K562 (cell line): ENCODE measurements at regions not wholly inside any gene's neighbourhood (a gene's known extent, or its start where the extent isn't known, plus 50 kb on each side); places are given as distances from the start of the nearest gene placed in this dataset.

Experiments used
- ATAC-seq: fragments of 200-7000 bp; cut with Tn5 transposase; 3 replicates; pipeline ENCODE4 v1.9.1; 2020; ENCODE audit warnings: moderate library complexity
- BruUV-seq: library from RNA; stranded (reverse); fragments of 400-500 nt; replicated peaks from 2 replicates; lab custom pipeline; 2021; lab: Mats Ljungman, UMichigan
- CTCF ChIA-PET: fragments of 300-600 bp; formaldehyde crosslinking; extraction: SDS; loops from one replicate; lab custom pipeline; 2021; ENCODE audit warnings: low intra/inter-chr PET ratio; lab: Yijun Ruan, JAX
- POLR2A ChIA-PET: fragments of 300-600, 350-650 bp; sonication (Branson Sonifier 250); formaldehyde crosslinking; extraction: SDS; loops from one replicate; lab custom pipeline; 2021; ENCODE audit warnings: antibody characterized with exemption, inconsistent platforms; lab: Yijun Ruan, JAX
- DNase-seq, 4 experiments: peaks; one replicate each; pipeline versions ENCODE4 v3.0.0 to v3.0.0-alpha.2; 2011 to 2018; ENCODE audit warnings: low spot score in 3 of 4, mixed read lengths in 3 of 4; ENCODE audit errors: extremely low read depth in 1 of 4
- FAIRE-seq: peaks from 2 replicates; lab custom pipeline; 2011; peaks lifted over from hg19 to GRCh38; lab: Jason Lieb, UNC
- H2AFZ ChIP-seq: 2 replicates; pipeline ENCODE4 v1.6.0; 2011; ENCODE audit warnings: low read depth, low read length, control low read depth, inconsistent platforms
- H3K27ac ChIP-seq: fragments of 200-600 bp; 3 replicates; pipeline ENCODE4 v1.8.0; 2011; ENCODE audit warnings: low read depth, mild to moderate bottlenecking, control low read depth, inconsistent platforms, low read length, moderate library complexity, mixed read lengths; ENCODE audit errors: extremely low read depth
- H3K27me3 ChIP-seq, 2 experiments: fragments of 300-600 bp in 1 of 2; 2 replicates in 1 of 2; 3 replicates in 1 of 2; pipeline versions ENCODE4 v1.6.0 to v1.8.0; 2011; ENCODE audit warnings: inconsistent platforms in 2 of 2, low read length in 2 of 2, mild to moderate bottlenecking in 1 of 2, mixed read lengths in 1 of 2, moderate library complexity in 1 of 2; ENCODE audit not compliant: control insufficient read depth in 2 of 2, insufficient read depth in 2 of 2
- H3K36me3 ChIP-seq: fragments of 300-600 bp; 3 replicates; pipeline ENCODE4 v1.8.0; 2011; ENCODE audit warnings: mild to moderate bottlenecking, low read length, inconsistent platforms; ENCODE audit not compliant: control insufficient read depth, insufficient read depth
- H3K4me1 ChIP-seq, 2 experiments: fragments of 200-600 bp in 1 of 2; replicated peaks in 1 of 2; 2 replicates in 1 of 2; 3 replicates in 1 of 2; pipeline versions ENCODE4 v1.5.1 to v1.8.0; 2011; ENCODE audit warnings: inconsistent platforms in 2 of 2, low read length in 2 of 2, mild to moderate bottlenecking in 1 of 2, mixed read lengths in 1 of 2, moderate library complexity in 1 of 2; ENCODE audit not compliant: control insufficient read depth in 2 of 2, insufficient read depth in 2 of 2
- H3K4me2 ChIP-seq: 2 replicates; pipeline ENCODE4 v1.6.1; 2011; ENCODE audit warnings: low read length, control low read depth, inconsistent platforms, mixed read lengths; ENCODE audit not compliant: insufficient read depth
- H3K4me3 ChIP-seq: fragments of 200-600 bp; sonication (generic), shearing (Covaris generic); 2 replicates; pipeline ENCODE4 v1.5.1; 2016; ENCODE audit warnings: control low read depth, inconsistent platforms
- H3K79me2 ChIP-seq: fragments of 200-600 bp; 3 replicates; pipeline ENCODE4 v1.8.0; 2011; ENCODE audit warnings: low read length, inconsistent platforms; ENCODE audit not compliant: control insufficient read depth, insufficient read depth
- H3K9ac ChIP-seq, 2 experiments: 2 replicates each; pipeline versions ENCODE4 v1.6.0 to v1.6.1; 2011; ENCODE audit warnings: low read depth in 2 of 2, low read length in 2 of 2, control low read depth in 1 of 2, inconsistent platforms in 1 of 2, mild to moderate bottlenecking in 1 of 2, mixed read lengths in 1 of 2; ENCODE audit not compliant: insufficient read depth in 1 of 2
- H3K9me1 ChIP-seq: one replicate; pipeline ENCODE4 v1.6.0; 2011; ENCODE audit warnings: inconsistent platforms, mild to moderate bottlenecking, low read length, moderate library complexity; ENCODE audit not compliant: control insufficient read depth, insufficient read depth
- H3K9me3 ChIP-seq: replicated peaks from 2 replicates; pipeline ENCODE4 v1.5.1; 2011; ENCODE audit warnings: low read depth, low read length, inconsistent platforms; ENCODE audit not compliant: control insufficient read depth, insufficient read depth
- H4K20me1 ChIP-seq: replicated peaks from 2 replicates; pipeline ENCODE4 v1.6.1; 2011; ENCODE audit warnings: low read length, inconsistent platforms, mixed read lengths; ENCODE audit not compliant: control insufficient read depth, insufficient read depth
- BRD4 ChIP-seq: fragments of 200-600 bp; sonication (generic); IDR thresholded peaks from 2 replicates; pipeline ENCODE4 v1.6.1; 2017; ENCODE audit warnings: inconsistent platforms
- BRD9 ChIP-seq: fragments of 450-650 bp; IDR thresholded peaks from 2 replicates; pipeline ENCODE4 v1.6.1; 2018; ENCODE audit warnings: low read depth; ENCODE audit not compliant: partially characterized antibody
- CBX3 ChIP-seq, 2 experiments: IDR thresholded peaks; 1 replicate in 1 of 2; 2 replicates in 1 of 2; pipeline ENCODE4 v1.6.1; 2012; ENCODE audit warnings: inconsistent platforms in 2 of 2, low read length in 2 of 2, borderline replicate concordance in 1 of 2, control low read depth in 1 of 2
- DMBX1 ChIP-seq: fragments of 250-450 bp; sonication (Bioruptor Pico); IDR thresholded peaks from 2 replicates; pipeline ENCODE4 v1.8.0; 2022; ENCODE audit warnings: inconsistent platforms, mild to moderate bottlenecking, moderate library complexity, borderline replicate concordance
- ELF4 ChIP-seq: fragments of 450-650 bp; formaldehyde crosslinking; IDR thresholded peaks from 2 replicates; pipeline ENCODE4 v1.4.0; 2022; ENCODE audit warnings: missing genetic modification characterization
- GMEB1 ChIP-seq: fragments of 250-450 bp; sonication (Bioruptor Pico); IDR thresholded peaks from 2 replicates; pipeline ENCODE4 v1.4.0; 2020; ENCODE audit warnings: mild to moderate bottlenecking
- LCOR ChIP-seq: sonication (generic); formaldehyde crosslinking; IDR thresholded peaks from 2 replicates; pipeline ENCODE4 v1.8.0; 2022; ENCODE audit warnings: mild to moderate bottlenecking, missing genetic modification reagents
- MTA3 ChIP-seq: fragments of 450-650 bp; formaldehyde crosslinking; IDR thresholded peaks from 2 replicates; pipeline ENCODE4 v1.6.1; 2017; ENCODE audit warnings: mild to moderate bottlenecking, borderline replicate concordance
- MXI1 ChIP-seq: IDR thresholded peaks from 2 replicates; pipeline ENCODE4 v1.6.1; 2011; ENCODE audit warnings: low read depth, mild to moderate bottlenecking, improper control_type of control experiment, low read length
- MYBL2 ChIP-seq, 2 experiments: fragments of 450-650 bp in 1 of 2; sonication (generic) in 1 of 2; formaldehyde crosslinking in 1 of 2; IDR thresholded peaks; 2 replicates each; pipeline versions ENCODE4 v1.6.1 to v1.8.1; 2017 to 2022; ENCODE audit warnings: borderline replicate concordance in 1 of 2, inconsistent platforms in 1 of 2, low read depth in 1 of 2, mild to moderate bottlenecking in 1 of 2, missing genetic modification reagents in 1 of 2, moderate library complexity in 1 of 2
- SIN3A ChIP-seq, 2 experiments: fragments of 150-350 bp in 1 of 2; IDR thresholded peaks; 2 replicates each; pipeline ENCODE4 v1.6.1; 2011 to 2016; ENCODE audit warnings: borderline replicate concordance in 2 of 2, low read depth in 2 of 2, low read length in 2 of 2, mild to moderate bottlenecking in 2 of 2, moderate library complexity in 2 of 2; ENCODE audit not compliant: control insufficient read depth in 1 of 2
- STAT5B ChIP-seq: fragments of 250-450 bp; sonication (Bioruptor Pico); IDR thresholded peaks from 2 replicates; pipeline ENCODE4 v1.8.0; 2021; ENCODE audit warnings: mild to moderate bottlenecking, inconsistent platforms
- THRA ChIP-seq: fragments of 450-650 bp; IDR thresholded peaks from 2 replicates; pipeline ENCODE4 v1.6.1; 2017; ENCODE audit warnings: mild to moderate bottlenecking, moderate library complexity
- TRIM25 ChIP-seq: fragments of 450-650 bp; IDR thresholded peaks from 2 replicates; pipeline ENCODE4 v1.7.0; 2016; ENCODE audit warnings: borderline replicate concordance
- ZBTB26 ChIP-seq: fragments of 450-650 bp; formaldehyde crosslinking; IDR thresholded peaks from 2 replicates; pipeline ENCODE4 v1.4.0; 2022; ENCODE audit warnings: missing genetic modification characterization
- ZNF121 ChIP-seq: sonication (generic); formaldehyde crosslinking; conservative IDR thresholded peaks from 2 replicates; pipeline ENCODE4 v1.8.0; 2022; ENCODE audit warnings: missing genetic modification reagents
- WGBS: fragments of 100-300 bp; shearing (Covaris generic); methylation state at CpG from one replicate; pipeline ENCODE4 v1.1.6; 2016; ENCODE audit warnings: low coverage, mixed read lengths; ENCODE audit not compliant: insufficient coverage; ENCODE audit errors: missing lambda C conversion rate; 5-methylcytosine and 5-hydroxymethylcytosine counted together
- in situ Hi-C: fragments of 300-500 bp; cut with MboI; formaldehyde crosslinking; loops from 4 replicates; pipeline ENCODE4 v1.15.0; 2018; ENCODE audit warnings: inconsistent platforms, mixed read lengths
- intact Hi-C: fragments of 100-400 bp; cut with micrococcal nuclease; formaldehyde crosslinking; loops from 2 replicates; pipeline ENCODE4 v1.14.2; 2022

- WGBS, result 1% methylated on average over 10 of the region's 12 CpGs
- Histone ChIP-seq H3K27ac (no peak overlapping the region), H3K4me3 (no peak overlapping the region), H3K36me3 (no peaks in the 10 kb centered on the region), H3K79me2 (no peaks in the 10 kb centered on the region), H3K4me2 (no peak overlapping the region), H3K27me3 (peaks cover 9 to 49% of the 10 kb centered on the region in 2 experiments), H3K9me3 (no peaks in the 10 kb centered on the region), H3K4me1 (peaks cover 0 to under 1% of the 10 kb centered on the region in 2 experiments; a peak in 1 of 5 replicates), H3K9me1 (no peaks in the 10 kb centered on the region), H3K9ac (no peak overlapping the region), H2AFZ (no peak overlapping the region), H4K20me1 (no peaks in the 10 kb centered on the region)
- ATAC-seq, result no peak
- CTCF ChIA-PET, result no interaction called here
- no peak for FAIRE-seq
- intact Hi-C loops, result no loop called here
- DNase-seq, result no peak
- POLR2A ChIA-PET, result interaction anchor here (0.6 to 0.9 kb wide), 2 partner anchors 14 to 24 kb away, joined by 3 to 4 read pairs; no protein-coding TSS in a partner anchor
- in situ Hi-C loops, result no loop called here
- no TSS peak for BruUV-seq
- no peak for TF ChIP-seq TRIM25
- TF ChIP-seq SIN3A (IDR thresholded peaks at IDR 0.05; ENCODE audit: borderline replicate concordance in 2 of 2, control insufficient read depth in 1 of 2, low read depth in 2 of 2, low read length in 2 of 2), result no peak
- TF ChIP-seq STAT5B (CRISPR knock-in tag), result no peak
- TF ChIP-seq BRD4, result no peak
- TF ChIP-seq THRA, result no peak
- no peak for TF ChIP-seq ELF4 (CRISPR knock-in tag)
- no peak for TF ChIP-seq DMBX1 (CRISPR knock-in tag)
- TF ChIP-seq LCOR (CRISPR knock-in tag), result no peak
- no peak for TF ChIP-seq GMEB1 (CRISPR knock-in tag)
- no peak for TF ChIP-seq MYBL2 (IDR thresholded peaks at IDR 0.05; ENCODE audit: low read depth)
- no peak for TF ChIP-seq MYBL2 (CRISPR knock-in tag; IDR thresholded peaks at IDR 0.05; ENCODE audit: borderline replicate concordance)
- TF ChIP-seq MTA3, result no peak
- TF ChIP-seq ZNF121 (CRISPR knock-in tag), result no peak
- no peak for TF ChIP-seq CBX3 (IDR thresholded peaks at IDR 0.05; ENCODE audit: borderline replicate concordance in 1 of 2, low read length in 2 of 2)
- no peak for TF ChIP-seq MXI1
- no peak for TF ChIP-seq ZBTB26
- no peak for TF ChIP-seq BRD9
Observed at GRCh38 chr22:49392841-49393510, 434.7 kb downstream of the BRD1 start.
